ENCODE measurements at regions not wholly inside any gene's neighbourhood (a gene's known extent, or its start where the extent isn't known, plus 50 kb on each side); places are given as distances from the start of the nearest gene placed in this dataset.

DNA sequence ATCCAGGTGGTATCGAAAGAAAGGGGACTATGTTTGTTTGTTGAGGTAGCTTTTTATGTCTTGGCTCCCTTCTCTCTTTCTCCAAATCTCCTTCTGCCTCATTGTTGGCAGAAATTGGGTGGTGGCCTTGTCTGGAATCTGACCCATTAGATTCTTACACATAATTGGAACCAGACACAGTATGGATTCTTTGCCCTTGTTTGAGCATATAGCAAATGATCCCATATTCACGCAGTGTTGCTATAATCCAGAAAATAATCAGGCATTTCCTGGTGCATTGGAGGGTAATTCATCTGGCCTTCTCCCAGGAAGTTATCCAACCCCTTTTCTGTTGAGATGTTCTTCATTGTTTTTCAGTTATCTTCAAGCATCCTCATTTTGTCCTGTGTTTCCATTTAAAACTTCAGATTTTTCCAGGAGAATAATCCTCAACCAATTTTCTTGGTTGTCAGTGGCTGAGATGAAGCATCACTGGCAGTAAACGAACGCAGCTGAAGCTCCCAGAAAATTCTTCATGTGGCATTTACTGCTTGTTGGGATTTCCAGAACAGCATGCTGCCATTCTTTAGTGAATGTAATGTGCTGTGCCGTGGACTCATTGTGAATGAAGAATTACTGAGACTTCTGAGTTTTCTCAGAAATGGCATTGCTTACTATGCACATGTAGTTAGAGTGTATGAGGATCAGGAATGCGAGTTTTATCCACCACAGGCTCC, 70.5 kb upstream of the NTRK2 start:
- H3K36me3 ChIP-seq = no peaks in the 10 kb centered on the region
- peaks cover 0 to 2% (median 0%) of the 10 kb centered on the region in 11 donors for H3K9me3 ChIP-seq
- H3K4me3 ChIP-seq = no peak overlapping the region
- DNase-seq (no peak), ATAC-seq (no peak)
- TF ChIP-seq, protein P1, sequence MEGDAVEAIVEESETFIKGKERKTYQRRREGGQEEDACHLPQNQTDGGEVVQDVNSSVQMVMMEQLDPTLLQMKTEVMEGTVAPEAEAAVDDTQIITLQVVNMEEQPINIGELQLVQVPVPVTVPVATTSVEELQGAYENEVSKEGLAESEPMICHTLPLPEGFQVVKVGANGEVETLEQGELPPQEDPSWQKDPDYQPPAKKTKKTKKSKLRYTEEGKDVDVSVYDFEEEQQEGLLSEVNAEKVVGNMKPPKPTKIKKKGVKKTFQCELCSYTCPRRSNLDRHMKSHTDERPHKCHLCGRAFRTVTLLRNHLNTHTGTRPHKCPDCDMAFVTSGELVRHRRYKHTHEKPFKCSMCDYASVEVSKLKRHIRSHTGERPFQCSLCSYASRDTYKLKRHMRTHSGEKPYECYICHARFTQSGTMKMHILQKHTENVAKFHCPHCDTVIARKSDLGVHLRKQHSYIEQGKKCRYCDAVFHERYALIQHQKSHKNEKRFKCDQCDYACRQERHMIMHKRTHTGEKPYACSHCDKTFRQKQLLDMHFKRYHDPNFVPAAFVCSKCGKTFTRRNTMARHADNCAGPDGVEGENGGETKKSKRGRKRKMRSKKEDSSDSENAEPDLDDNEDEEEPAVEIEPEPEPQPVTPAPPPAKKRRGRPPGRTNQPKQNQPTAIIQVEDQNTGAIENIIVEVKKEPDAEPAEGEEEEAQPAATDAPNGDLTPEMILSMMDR (IDR thresholded peaks at IDR 0.05) = no peak
- H3K4me1 ChIP-seq = no peaks in the 10 kb centered on the region
- H3K27ac ChIP-seq = no peak overlapping the region
- intact Hi-C loops (cut with DNase I) = no loop called here
- H3K27me3 ChIP-seq = peaks cover 0 to 16% (median 0%) of the 10 kb centered on the region in 7 donors
- WGBS, 2 donors = 81 to 89% methylated on average over 6 of the region's 6 CpGs

GRCh38 chr9:84600739-84601138, 68.8 kb upstream of the NTRK2 start:
- Histone ChIP-seq H3K4me1 (no peaks in the 10 kb centered on the region), H3K27me3 (peaks cover 0 to 12% (median 0%) of the 10 kb centered on the region in 7 donors), H3K4me3 (no peak overlapping the region), H3K9me3 (peaks cover 0 to 4% (median 0%) of the 10 kb centered on the region in 11 donors), H3K27ac (no peak overlapping the region), H3K36me3 (no peaks in the 10 kb centered on the region)
- intact Hi-C loops (cut with DNase I) = no loop called here
- TF ChIP-seq, protein P1 (IDR thresholded peaks at IDR 0.05) = no peak
- no peak for DNase-seq
- 75 to 78% methylated on average over 4 of the region's 4 CpGs for WGBS, 2 donors
- ATAC-seq = no peak

GRCh38 chr9:84604223-84604622, 65.3 kb upstream of the NTRK2 start:
- peaks cover 0 to 12% (median 0%) of the 10 kb centered on the region in 7 donors for H3K27me3 ChIP-seq
- H3K4me1 ChIP-seq = no peaks in the 10 kb centered on the region
- intact Hi-C loops (cut with DNase I) = no loop called here
- no peaks in the 10 kb centered on the region for H3K36me3 ChIP-seq
- H3K9me3 ChIP-seq = peaks cover 0 to 4% (median 0%) of the 10 kb centered on the region in 11 donors
- no peak overlapping the region for H3K27ac ChIP-seq
- no peak for ATAC-seq
- DNase-seq = no peak
- no peak overlapping the region for H3K4me3 ChIP-seq
- TF ChIP-seq, protein P1 (IDR thresholded peaks at IDR 0.05) = no peak

- no peaks in the 10 kb centered on the region for H3K36me3 ChIP-seq
- ATAC-seq (no peak), DNase-seq (no peak)
- H3K4me1 ChIP-seq = no peaks in the 10 kb centered on the region
- TF ChIP-seq, protein P1 (IDR thresholded peaks at IDR 0.05) = no peak
- H3K27me3 ChIP-seq = no peaks in the 10 kb centered on the region
- no peak overlapping the region for H3K4me3 ChIP-seq
- H3K27ac ChIP-seq = no peak overlapping the region
- H3K9me3 ChIP-seq = peaks cover 0 to 27% (median 5%) of the 10 kb centered on the region in 11 donors
- intact Hi-C loops (cut with DNase I) = no loop called here
Measured at GRCh38 chr9:84609779-84610178, 59.8 kb upstream of the NTRK2 start.
